ENCODE measurements at regions not wholly inside any gene's neighbourhood (a gene's known extent, or its start where the extent isn't known, plus 50 kb on each side); places are given as distances from the start of the nearest gene placed in this dataset.
"Not testable (repeated sequence)": the region's sequence is repeated elsewhere in the genome, so short reads cannot be mapped to it uniquely, and the experiment has no call there.

GRCh38 chr6:4651831-4652467 is 124.3 kb upstream of the CDYL start:
- DNase-seq, result no peak

- no peak for DNase-seq
These were observed 126.5 kb upstream of the CDYL start for GRCh38 chr6:4649728-4650127.

GRCh38 chr6:4647414-4648365 is 128.5 kb upstream of the CDYL start:
- DNase-seq, result peak; percentile 85

GRCh38 chr6:4645713-4646360 is 130.4 kb upstream of the CDYL start:
- no peak for DNase-seq

GRCh38 chr6:4644996-4645395 is 131.2 kb upstream of the CDYL start:
- DNase-seq, result no peak

- DNase-seq, result no peak
These were observed 134.7 kb upstream of the CDYL start for GRCh38 chr6:4641461-4641860.

- DNase-seq, result no peak
These were observed 136.1 kb upstream of the CDYL start for GRCh38 chr6:4640139-4640538.

- no peak for DNase-seq
These were observed 137.6 kb upstream of the CDYL start for GRCh38 chr6:4638641-4639040.

- no peak for DNase-seq
These were observed 138.3 kb upstream of the CDYL start for GRCh38 chr6:4637691-4638433.

- DNase-seq, result no peak
These were observed 139.4 kb upstream of the CDYL start for GRCh38 chr6:4636881-4637224.

- DNase-seq, result no peak
These were observed 139.9 kb upstream of the CDYL start for GRCh38 chr6:4636191-4636880.

GRCh38 chr6:4635666-4636065 is 140.5 kb upstream of the CDYL start:
- DNase-seq, result no peak

- DNase-seq, result no peak
These were observed 143.8 kb upstream of the CDYL start for GRCh38 chr6:4632421-4632820.

- not testable (repeated sequence) for DNase-seq
These were observed 146.4 kb upstream of the CDYL start for GRCh38 chr6:4629789-4630188.

GRCh38 chr6:4625557-4625956 is 150.6 kb upstream of the CDYL start:
- DNase-seq, result no peak

GRCh38 chr6:4624726-4625125 is 151.5 kb upstream of the CDYL start:
- DNase-seq, result no peak

- DNase-seq, result no peak
These were observed 155.7 kb upstream of the CDYL start for GRCh38 chr6:4620284-4621151.

- DNase-seq, result no peak
These were observed 159.9 kb upstream of the CDYL start for GRCh38 chr6:4616311-4616710.

GRCh38 chr6:4615891-4616290 is 160.3 kb upstream of the CDYL start:
- no peak for DNase-seq

- no peak for DNase-seq
These were observed 161.0 kb upstream of the CDYL start for GRCh38 chr6:4615231-4615630.

- DNase-seq, result no peak
These were observed 161.6 kb upstream of the CDYL start for GRCh38 chr6:4614637-4615036.

GRCh38 chr6:4613795-4614194 is 162.4 kb upstream of the CDYL start:
- no peak for DNase-seq

All from femur (tissue), 1 donor.